Brain microvascular endothelial cell (primary cell): ENCODE measurements at regions not wholly inside any gene's neighbourhood (a gene's known extent, or its start where the extent isn't known, plus 50 kb on each side); places are given as distances from the start of the nearest gene placed in this dataset.
"Not testable (repeated sequence)": the region's sequence is repeated elsewhere in the genome, so short reads cannot be mapped to it uniquely, and the experiment has no call there.

Experiments used
- DNase-seq: peaks from one replicate; pipeline ENCODE4 v3.0.0-alpha.2; 2020
- H3K27ac ChIP-seq: fragments of 250-450 bp; sonication (Bioruptor Pico); 2 replicates; pipeline ENCODE4 v1.5.1; 2020; ENCODE audit warnings: mild to moderate bottlenecking, moderate library complexity
- H3K27me3 ChIP-seq: fragments of 250-450 bp; sonication (Bioruptor Pico); replicated peaks from 2 replicates; pipeline ENCODE4 v1.5.1; 2020; ENCODE audit warnings: mild to moderate bottlenecking
- H3K36me3 ChIP-seq: fragments of 250-450 bp; sonication (Bioruptor Pico); replicated peaks from 2 replicates; pipeline ENCODE4 v1.5.1; 2020; ENCODE audit warnings: mild to moderate bottlenecking
- H3K4me3 ChIP-seq: 2 replicates; pipeline ENCODE4 v1.5.1; 2011; ENCODE audit warnings: low read depth, mild to moderate bottlenecking, control low read depth, low read length, moderate library complexity
- CTCF ChIP-seq: IDR thresholded peaks from 2 replicates; pipeline ENCODE4 v1.5.1; 2011; ENCODE audit warnings: low read depth, mild to moderate bottlenecking, moderate library complexity, low read length, control low read depth, inconsistent platforms; ENCODE audit errors: missing control alignments
- in situ Hi-C: cut with HindIII; loops from 2 replicates; pipeline ENCODE4 v1.10.0; 2017; ENCODE audit warnings: low sequenced_read_pairs, low pct_ligation_motif_present

- Histone ChIP-seq H3K27me3 (no peaks in the 10 kb centered on the region), H3K36me3 (no peaks in the 10 kb centered on the region), H3K27ac (no peak overlapping the region), H3K4me3 (no peak overlapping the region)
- no peak for TF ChIP-seq CTCF
- in situ Hi-C loops, result no loop called here
- DNase-seq, result no peak
Measured at GRCh38 chr1:182235604-182235951, 156.0 kb downstream of the GLUL start.

- no peak for DNase-seq
- in situ Hi-C loops, result no loop called here
- Histone ChIP-seq H3K36me3 (no peaks in the 10 kb centered on the region), H3K27me3 (no peaks in the 10 kb centered on the region), H3K4me3 (no peak overlapping the region), H3K27ac (no peak overlapping the region)
- no peak for TF ChIP-seq CTCF
Measured at GRCh38 chr1:182229921-182230491, 161.6 kb downstream of the GLUL start.

GRCh38 chr1:182229451-182229850 is 162.1 kb downstream of the GLUL start:
- DNase-seq, result no peak

GRCh38 chr1:182227864-182228547 is 163.6 kb downstream of the GLUL start:
- TF ChIP-seq CTCF, result no peak
- Histone ChIP-seq H3K36me3 (no peaks in the 10 kb centered on the region), H3K4me3 (no peak overlapping the region), H3K27ac (no peak overlapping the region), H3K27me3 (no peaks in the 10 kb centered on the region)
- in situ Hi-C loops, result no loop called here
- DNase-seq, result no peak

More at GRCh38 chr1:182229451-182229850, 162.1 kb downstream of the GLUL start:
- in situ Hi-C loops, result no loop called here
- Histone ChIP-seq H3K27ac (no peak overlapping the region), H3K27me3 (no peaks in the 10 kb centered on the region), H3K36me3 (no peaks in the 10 kb centered on the region), H3K4me3 (no peak overlapping the region)
- TF ChIP-seq CTCF, result no peak

GRCh38 chr1:182226618-182227017 is 165.0 kb downstream of the GLUL start:
- Histone ChIP-seq H3K36me3 (no peaks in the 10 kb centered on the region), H3K27me3 (no peaks in the 10 kb centered on the region), H3K4me3 (no peak overlapping the region), H3K27ac (no peak overlapping the region)
- no peak for TF ChIP-seq CTCF
- DNase-seq, result no peak
- in situ Hi-C loops, result no loop called here

GRCh38 chr1:182225755-182226154 is 164.2 kb upstream of the ZNF648 start:
- H3K36me3 ChIP-seq, DNase-seq, H3K4me3 ChIP-seq, in situ Hi-C loops, H3K27me3 ChIP-seq, H3K27ac ChIP-seq: not testable (repeated sequence)

GRCh38 chr1:182221990-182222389 is 160.5 kb upstream of the ZNF648 start:
- H3K27ac ChIP-seq, H3K4me3 ChIP-seq, H3K27me3 ChIP-seq, DNase-seq, H3K36me3 ChIP-seq, in situ Hi-C loops: not testable (repeated sequence)

- DNase-seq, H3K4me3 ChIP-seq, in situ Hi-C loops, H3K27me3 ChIP-seq, H3K27ac ChIP-seq, H3K36me3 ChIP-seq: not testable (repeated sequence)
Measured at GRCh38 chr1:182221367-182221766, 159.9 kb upstream of the ZNF648 start.
